HCT116 (cell line): ENCODE measurements at regions not wholly inside any gene's neighbourhood (a gene's known extent, or its start where the extent isn't known, plus 50 kb on each side); places are given as distances from the start of the nearest gene placed in this dataset.

ENCODE experiments used
- CTCF ChIP-seq, 3 experiments: fragments of 200-600 bp in 1 of 3; sonication (generic) in 1 of 3; IDR thresholded peaks in 2 of 3; conservative IDR thresholded peaks in 1 of 3; 2 replicates each; pipeline ENCODE4 v1.5.1; 2012 to 2017; ENCODE audit warnings: low read depth in 2 of 3, low read length in 2 of 3, antibody characterized with exemption in 1 of 3, borderline replicate concordance in 1 of 3, control low read depth in 1 of 3, mild to moderate bottlenecking in 1 of 3, mixed read lengths in 1 of 3, mixed run types in 1 of 3, moderate library complexity in 1 of 3; ENCODE audit not compliant: insufficient read depth in 1 of 3
- EGR1 ChIP-seq: IDR thresholded peaks from 2 replicates; pipeline ENCODE4 v1.6.1; 2012; ENCODE audit warnings: low read depth
- ELF1 ChIP-seq: IDR thresholded peaks from 2 replicates; pipeline ENCODE4 v1.6.1; 2012; ENCODE audit warnings: low read depth, borderline replicate concordance
- EZH2 ChIP-seq: fragments of 200-600 bp; sonication (generic); IDR thresholded peaks from 2 replicates; pipeline ENCODE4 v1.6.1; 2017; ENCODE audit warnings: antibody characterized with exemption, mixed run types
- JUND ChIP-seq: IDR thresholded peaks from 2 replicates; pipeline ENCODE4 v1.6.1; 2012
- MAX ChIP-seq: IDR thresholded peaks from 2 replicates; pipeline ENCODE4 v1.6.1; 2012
- POLR2A ChIP-seq: IDR thresholded peaks from 2 replicates; pipeline ENCODE4 v1.7.0; 2011; ENCODE audit warnings: borderline replicate concordance; ENCODE audit not compliant: insufficient read depth, insufficient read length; ENCODE audit errors: extremely low read depth
- POLR2AphosphoS5 ChIP-seq: IDR thresholded peaks from 2 replicates; pipeline ENCODE4 v1.6.1; 2011; ENCODE audit warnings: mild to moderate bottlenecking, low read depth, low read length, moderate library complexity
- TCF7L2 ChIP-seq: IDR thresholded peaks from 2 replicates; pipeline ENCODE4 v1.7.0; 2011; ENCODE audit warnings: borderline replicate concordance, inconsistent platforms; ENCODE audit not compliant: insufficient read depth, insufficient read length; ENCODE audit errors: extremely low read depth
- TF ChIP-seq, protein P1 (sequence below): IDR thresholded peaks from 2 replicates; pipeline ENCODE4 v1.6.1; 2012; ENCODE audit warnings: low read depth

GRCh38 chr17:12230481-12231354 lies 210.0 kb downstream of the MAP2K4 start:
- TF ChIP-seq CTCF (IDR thresholded peaks at IDR 0.05 in 2 of 3, conservative IDR thresholded peaks at IDR 0.05 in 1 of 3; ENCODE audit: borderline replicate concordance in 1 of 3, insufficient read depth in 1 of 3, low read depth in 2 of 3, low read length in 2 of 3) = no peak
- no peak for TF ChIP-seq EGR1
- TF ChIP-seq, protein P1, sequence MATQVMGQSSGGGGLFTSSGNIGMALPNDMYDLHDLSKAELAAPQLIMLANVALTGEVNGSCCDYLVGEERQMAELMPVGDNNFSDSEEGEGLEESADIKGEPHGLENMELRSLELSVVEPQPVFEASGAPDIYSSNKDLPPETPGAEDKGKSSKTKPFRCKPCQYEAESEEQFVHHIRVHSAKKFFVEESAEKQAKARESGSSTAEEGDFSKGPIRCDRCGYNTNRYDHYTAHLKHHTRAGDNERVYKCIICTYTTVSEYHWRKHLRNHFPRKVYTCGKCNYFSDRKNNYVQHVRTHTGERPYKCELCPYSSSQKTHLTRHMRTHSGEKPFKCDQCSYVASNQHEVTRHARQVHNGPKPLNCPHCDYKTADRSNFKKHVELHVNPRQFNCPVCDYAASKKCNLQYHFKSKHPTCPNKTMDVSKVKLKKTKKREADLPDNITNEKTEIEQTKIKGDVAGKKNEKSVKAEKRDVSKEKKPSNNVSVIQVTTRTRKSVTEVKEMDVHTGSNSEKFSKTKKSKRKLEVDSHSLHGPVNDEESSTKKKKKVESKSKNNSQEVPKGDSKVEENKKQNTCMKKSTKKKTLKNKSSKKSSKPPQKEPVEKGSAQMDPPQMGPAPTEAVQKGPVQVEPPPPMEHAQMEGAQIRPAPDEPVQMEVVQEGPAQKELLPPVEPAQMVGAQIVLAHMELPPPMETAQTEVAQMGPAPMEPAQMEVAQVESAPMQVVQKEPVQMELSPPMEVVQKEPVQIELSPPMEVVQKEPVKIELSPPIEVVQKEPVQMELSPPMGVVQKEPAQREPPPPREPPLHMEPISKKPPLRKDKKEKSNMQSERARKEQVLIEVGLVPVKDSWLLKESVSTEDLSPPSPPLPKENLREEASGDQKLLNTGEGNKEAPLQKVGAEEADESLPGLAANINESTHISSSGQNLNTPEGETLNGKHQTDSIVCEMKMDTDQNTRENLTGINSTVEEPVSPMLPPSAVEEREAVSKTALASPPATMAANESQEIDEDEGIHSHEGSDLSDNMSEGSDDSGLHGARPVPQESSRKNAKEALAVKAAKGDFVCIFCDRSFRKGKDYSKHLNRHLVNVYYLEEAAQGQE = no peak
- no peak for TF ChIP-seq POLR2AphosphoS5
- TF ChIP-seq MAX = no peak
- TF ChIP-seq POLR2A = no peak
- no peak for TF ChIP-seq EZH2
- no peak for TF ChIP-seq ELF1
- no peak for TF ChIP-seq JUND
- no peak for TF ChIP-seq TCF7L2
